GM21717 (cell line): ENCODE measurements at regions not wholly inside any gene's neighbourhood (a gene's known extent, or its start where the extent isn't known, plus 50 kb on each side); places are given as distances from the start of the nearest gene placed in this dataset.

Source experiments
- ATAC-seq: cut with Tn5 transposase; IDR thresholded peaks from one replicate; pipeline ENCODE4 v1.9.1; 2021; ENCODE audit warnings: mild to moderate bottlenecking, moderate library complexity; ENCODE audit not compliant: unreplicated experiment

DNA sequence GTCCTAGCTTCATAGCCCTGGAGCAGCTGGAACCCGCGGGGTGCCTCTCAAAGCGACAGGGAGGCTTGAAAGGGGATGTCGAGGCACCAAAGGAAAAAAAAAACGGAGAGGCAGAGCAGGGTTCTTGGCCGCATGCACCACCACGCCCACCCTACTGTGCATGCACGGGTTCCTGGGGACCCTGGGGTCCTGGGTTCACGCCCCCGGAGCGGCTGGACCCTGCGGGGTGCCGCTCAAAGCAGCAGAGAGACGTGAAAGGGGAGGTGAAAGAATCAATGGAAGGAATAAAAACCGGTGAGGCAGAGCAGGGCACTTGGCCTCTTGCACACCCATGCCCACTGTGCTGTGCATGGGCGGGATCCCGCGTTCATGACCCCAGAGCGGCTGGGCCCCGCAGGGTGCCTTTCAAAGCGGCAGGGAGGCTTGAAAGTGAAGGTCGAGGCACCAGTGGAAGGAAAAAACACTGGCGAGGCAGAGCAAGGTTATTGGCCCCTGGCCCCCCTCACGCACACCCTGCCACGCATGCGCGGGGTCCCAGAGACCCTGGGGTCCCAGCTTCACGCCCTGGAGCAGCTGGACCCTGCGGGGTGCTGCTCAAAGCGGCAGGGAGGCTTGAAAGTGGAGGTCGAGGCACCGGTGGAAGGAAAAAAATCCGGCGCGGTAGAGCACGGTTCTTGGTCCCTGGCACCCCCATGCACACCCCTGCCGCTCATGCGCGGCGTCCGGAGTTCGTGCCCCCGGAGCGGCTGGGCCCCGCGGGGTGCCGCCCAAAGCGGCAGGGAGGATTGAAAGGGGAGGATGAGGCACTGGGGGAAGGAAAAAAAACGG is 318.5 kb downstream of the ALG10 start:
- ATAC-seq: no peak

DNA sequence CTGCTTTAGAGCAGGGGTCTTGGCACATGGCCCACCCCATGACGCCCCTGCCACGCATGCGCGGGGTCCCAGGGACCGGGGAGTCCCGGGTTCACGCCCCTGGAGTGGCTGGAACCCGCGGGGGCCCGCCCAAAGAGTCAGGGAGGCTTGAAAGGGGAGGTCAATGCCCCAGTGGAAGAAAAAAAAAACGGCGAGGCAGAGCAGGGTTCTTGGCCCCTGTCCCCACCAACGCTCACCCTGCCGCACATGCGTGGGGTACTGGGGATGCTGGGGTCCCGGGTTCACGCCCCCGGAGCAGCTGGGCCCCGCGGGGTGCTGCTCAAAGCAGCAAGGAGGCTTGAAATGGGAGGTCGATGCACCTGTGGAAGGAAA is 319.1 kb downstream of the ALG10 start:
- no peak for ATAC-seq

- ATAC-seq: no peak
Observed at GRCh38 chr12:34342048-34342447, 319.8 kb downstream of the ALG10 start.

DNA sequence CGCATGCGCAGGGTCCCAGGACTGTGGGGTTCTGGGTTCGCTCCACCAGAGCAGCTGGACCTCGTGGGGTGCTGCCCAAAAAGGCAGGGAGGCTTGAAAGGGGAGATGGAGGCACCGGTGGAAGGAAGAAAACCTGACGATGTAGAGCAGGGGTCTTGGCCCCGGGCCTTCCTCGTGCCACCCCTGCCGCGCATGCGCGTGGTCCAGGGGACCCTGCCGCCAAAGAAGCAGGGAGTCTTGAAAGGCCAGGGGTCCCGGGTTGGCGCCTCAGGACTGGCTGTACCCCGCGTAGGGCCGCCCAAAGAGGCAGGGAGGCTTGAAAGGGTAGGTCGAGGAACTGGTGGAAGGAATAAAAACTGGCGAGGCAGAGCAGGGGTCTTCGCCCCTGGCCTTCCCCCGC is 321.0 kb downstream of the ALG10 start:
- ATAC-seq: no peak

GRCh38 chr12:34343766-34344165 is 321.5 kb downstream of the ALG10 start:
- ATAC-seq: no peak

- ATAC-seq: no peak
Observed at GRCh38 chr12:34344851-34345522, 322.7 kb downstream of the ALG10 start.

- no peak for ATAC-seq
Observed at GRCh38 chr12:34345801-34346200, 323.5 kb downstream of the ALG10 start.

DNA sequence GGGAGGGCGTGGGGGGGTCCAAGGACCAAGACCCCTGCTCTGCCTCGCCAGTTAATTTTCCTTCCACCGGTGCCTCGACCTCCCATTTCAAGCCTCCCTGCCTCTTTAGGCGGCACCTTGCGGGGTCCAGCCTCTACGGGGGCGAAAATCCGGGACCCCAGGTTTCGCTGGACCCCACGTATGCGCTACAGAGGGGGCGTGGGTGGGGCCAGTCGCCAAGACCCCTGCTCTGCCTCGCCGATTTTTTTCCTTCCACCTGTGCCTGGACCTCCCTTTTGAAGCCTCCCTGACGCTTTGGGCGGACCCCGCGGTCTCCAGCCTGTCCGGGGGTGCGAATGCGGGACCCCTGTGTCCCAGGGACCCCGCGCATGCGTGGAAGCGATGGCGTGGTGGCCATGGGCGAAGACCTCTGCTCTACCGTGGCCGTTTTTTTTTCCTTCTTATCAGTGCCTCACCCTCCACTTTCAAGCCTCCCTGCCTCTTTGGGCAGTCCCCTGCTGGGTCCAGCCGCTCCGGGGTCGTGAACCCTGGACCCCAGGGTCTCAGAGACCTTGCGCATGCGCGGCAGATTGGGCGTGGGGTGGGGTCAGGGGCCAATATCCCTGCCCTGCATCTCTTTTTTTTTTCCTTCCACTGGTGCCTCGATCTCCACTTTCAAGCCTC is 324.2 kb downstream of the ALG10 start:
- ATAC-seq: no peak

DNA sequence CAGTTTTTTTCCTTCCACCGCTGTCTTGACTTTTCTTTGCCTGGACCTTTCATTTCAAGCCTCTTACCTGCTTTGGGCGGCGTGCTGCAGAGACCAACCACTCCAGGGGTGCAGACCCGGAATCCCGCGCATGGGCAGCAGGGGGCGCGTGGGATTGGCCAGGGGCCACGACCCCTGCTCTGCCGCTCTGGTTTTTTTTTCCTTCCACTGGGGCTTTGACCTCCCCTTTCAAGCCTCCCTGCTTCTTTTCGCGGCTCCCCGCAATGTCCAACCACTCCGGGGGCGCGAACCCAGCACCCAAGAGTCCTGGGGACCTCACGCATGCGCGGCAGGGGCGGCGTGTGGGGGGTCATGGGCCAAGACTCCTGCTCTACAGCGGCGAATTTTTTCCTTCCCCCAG is 325.1 kb downstream of the ALG10 start:
- no peak for ATAC-seq

DNA sequence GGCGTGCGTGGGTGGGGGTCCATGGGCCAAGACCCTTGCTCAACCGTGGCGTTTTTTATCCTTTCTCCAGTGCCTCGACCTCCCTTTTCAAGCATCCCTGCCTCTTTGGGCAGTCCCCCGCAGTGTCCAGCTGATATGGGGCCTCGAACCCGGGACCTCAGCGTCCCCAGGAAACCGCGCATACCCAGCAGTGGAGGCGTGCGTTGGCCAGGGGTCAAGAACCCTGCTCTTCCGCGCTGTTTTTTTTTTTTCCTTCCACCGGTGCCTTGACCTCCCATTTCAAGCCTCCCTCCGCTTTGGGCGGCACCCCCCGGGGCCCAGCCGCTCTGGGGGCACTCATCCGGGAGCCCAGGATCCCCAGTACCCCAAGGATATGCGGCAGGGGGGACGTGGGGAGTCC is 325.8 kb downstream of the ALG10 start:
- no peak for ATAC-seq

- no peak for ATAC-seq
Observed at GRCh38 chr12:34348836-34349672, 326.8 kb downstream of the ALG10 start.

DNA sequence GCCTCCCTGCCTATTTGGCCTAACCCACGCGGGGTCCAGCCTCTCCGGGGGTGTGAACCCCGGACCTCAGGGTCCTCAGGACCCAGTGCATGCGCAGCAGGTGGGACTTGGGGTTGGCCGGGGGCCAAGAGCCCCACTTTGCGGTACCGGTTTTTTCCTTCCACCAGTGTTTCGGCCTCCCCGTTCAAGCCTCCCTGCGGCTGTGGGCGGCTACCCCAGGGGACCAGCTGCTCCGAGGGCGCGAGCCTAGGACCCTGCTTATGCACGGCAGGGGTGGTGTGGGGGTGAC is 327.3 kb downstream of the ALG10 start:
- ATAC-seq: no peak

DNA sequence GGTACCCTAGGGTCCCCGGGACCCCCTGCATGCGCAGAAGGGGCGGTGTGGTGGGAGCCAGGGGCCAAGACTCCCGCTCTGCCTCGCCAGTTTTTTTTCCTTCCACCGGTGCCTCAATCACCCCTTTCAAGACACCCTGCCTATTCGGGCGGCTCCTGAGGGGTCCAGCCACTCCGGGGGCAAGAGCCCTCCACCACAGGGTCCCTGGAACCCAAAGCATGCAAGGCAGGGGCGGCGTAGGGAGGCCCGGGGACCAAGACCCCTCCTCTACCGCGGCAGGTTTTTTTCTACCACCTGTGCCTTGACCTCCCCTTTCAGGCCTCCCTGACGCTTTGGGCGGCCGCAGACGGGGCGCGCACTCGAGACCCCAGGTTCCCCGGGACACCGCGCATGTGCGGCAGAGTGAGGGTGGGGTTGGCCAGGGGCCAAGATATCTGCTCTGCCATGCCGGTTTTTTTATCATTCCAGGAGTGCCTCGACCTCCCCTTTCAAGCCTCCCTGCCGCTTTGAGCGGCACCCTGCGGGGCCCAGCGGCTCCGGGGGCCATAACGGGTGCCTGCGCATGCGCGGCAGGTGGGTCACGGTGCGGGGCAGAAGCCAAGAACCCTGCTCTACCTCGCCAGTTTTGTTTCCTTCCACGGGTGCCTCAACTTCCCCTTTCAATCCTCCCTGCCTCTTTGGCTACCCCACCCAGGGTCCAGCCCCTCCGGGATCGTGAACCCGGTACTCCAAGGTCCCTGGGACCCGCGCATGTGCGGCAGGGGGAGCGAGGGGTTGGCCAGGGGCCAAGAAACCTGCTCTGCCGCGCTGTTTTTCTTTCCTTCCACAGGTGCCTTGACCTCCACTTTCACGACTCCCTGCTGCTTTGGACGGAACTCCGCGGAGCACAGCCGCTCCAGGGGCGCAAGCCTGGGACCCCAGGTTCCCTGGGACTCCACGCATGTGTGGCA is 328.1 kb downstream of the ALG10 start:
- ATAC-seq: no peak

- no peak for ATAC-seq
Observed at GRCh38 chr12:34352098-34352497, 329.8 kb downstream of the ALG10 start.

GRCh38 chr12:34354239-34355200 is 332.2 kb downstream of the ALG10 start:
- ATAC-seq: no peak

DNA sequence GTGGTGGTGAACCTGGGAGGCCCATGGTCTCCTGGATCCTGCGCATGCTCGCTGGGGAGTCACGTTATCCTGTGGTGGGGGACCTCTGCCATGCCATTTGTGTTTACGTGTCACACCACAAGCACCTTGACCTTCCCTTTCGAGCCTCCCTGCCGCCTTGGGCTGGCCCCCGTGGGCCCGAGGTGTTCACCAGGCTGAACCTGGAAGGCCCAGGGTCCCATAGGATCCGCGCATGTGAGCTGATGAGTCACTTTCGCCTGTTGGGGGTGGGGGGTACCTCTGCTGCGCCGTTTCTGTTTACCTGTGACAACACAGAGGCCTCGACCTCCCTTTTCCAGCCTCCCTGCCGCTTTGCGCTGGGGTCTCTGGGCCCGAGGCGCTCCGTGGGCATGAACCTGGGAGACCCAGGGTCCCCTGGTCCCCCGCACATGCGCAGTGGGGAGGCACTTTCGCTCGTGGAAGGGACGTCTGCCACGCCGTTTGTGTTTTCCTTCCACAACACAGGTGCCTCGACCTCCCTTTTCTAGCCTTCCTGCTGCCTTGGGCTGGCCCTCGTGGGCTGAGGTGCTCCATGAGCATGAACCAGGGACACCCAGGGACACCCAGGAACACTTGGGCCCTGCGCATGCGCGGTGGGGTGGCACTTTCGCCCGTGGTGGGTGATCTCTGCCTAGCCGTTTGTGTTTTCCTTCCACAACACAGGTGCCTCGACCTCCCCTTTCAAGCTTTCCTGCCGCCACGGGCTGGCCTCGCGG is 334.1 kb downstream of the ALG10 start:
- no peak for ATAC-seq

DNA sequence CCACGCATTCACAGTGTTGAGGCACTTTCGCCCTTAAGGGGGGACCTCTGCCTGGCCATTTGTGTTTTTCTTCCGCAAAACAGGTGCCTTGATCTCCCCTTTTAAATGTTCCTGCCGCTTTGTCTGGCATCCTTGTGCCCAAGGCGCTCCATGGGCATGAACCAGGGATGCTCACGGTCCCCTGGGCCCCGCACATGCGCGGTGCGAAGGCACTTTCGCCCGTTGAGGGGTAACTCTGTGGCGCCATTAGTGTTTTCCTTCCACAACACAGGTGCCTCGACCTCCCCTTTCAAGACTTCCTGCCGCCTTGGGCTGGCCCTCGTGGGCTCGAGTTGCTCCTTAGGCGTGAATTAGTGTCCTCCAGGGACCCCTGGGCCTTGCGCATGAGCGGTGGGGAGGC is 335.5 kb downstream of the ALG10 start:
- ATAC-seq: no peak

DNA sequence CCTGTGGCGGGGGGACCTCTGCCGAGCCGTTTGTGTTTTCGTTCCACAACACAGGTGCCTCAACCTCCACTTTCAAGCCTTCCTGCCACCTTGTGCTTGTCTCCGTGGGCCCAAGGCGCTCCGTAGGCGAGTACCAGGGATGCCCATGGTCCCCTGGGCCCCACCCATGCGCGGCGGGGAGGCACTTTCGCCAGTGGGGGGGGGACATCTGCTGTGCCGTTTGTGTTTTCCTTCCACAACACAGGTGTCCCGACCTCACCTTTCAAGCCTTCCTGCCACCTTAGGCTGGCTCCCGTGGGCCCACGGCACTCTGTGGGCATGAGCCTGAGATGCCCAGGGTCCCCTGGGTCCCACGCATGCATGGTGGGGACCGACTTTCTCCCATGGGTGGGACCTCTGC is 335.9 kb downstream of the ALG10 start:
- no peak for ATAC-seq
